GM23248 (cell line): ENCODE measurements at regions not wholly inside any gene's neighbourhood (a gene's known extent, or its start where the extent isn't known, plus 50 kb on each side); places are given as distances from the start of the nearest gene placed in this dataset.

Experiments
- EZH2 ChIP-seq: fragments of 200-600 bp; sonication (generic); IDR thresholded peaks from 2 replicates; pipeline ENCODE4 v1.6.1; 2018; ENCODE audit warnings: antibody characterized with exemption, mild to moderate bottlenecking; ENCODE audit not compliant: insufficient read depth, poor library complexity, severe bottlenecking
- EZH2phosphoT487 ChIP-seq: fragments of 200-600 bp; sonication (generic); IDR thresholded peaks from 2 replicates; pipeline ENCODE4 v1.6.1; 2018; ENCODE audit warnings: antibody characterized with exemption, moderate library complexity, mild to moderate bottlenecking, low read depth; ENCODE audit not compliant: insufficient read depth

GRCh38 chr17:73902416-73903181 is 258.4 kb upstream of the SDK2 start:
- TF ChIP-seq EZH2 (no peak), EZH2phosphoT487 (no peak)
